22Rv1 (cell line): ENCODE measurements at regions not wholly inside any gene's neighbourhood (a gene's known extent, or its start where the extent isn't known, plus 50 kb on each side); places are given as distances from the start of the nearest gene placed in this dataset.

Experiments used
- H3K27ac ChIP-seq: fragments of 450-650 bp; 2 replicates; pipeline ENCODE4 v1.5.1; 2017
- ZFX ChIP-seq: fragments of 450-650 bp; IDR thresholded peaks from 2 replicates; pipeline ENCODE4 v1.6.1; 2017; ENCODE audit warnings: antibody characterized with exemption, borderline replicate concordance
- TF ChIP-seq, protein P1 (sequence below): fragments of 450-650 bp; IDR thresholded peaks from 2 replicates; pipeline ENCODE4 v1.5.1; 2017; ENCODE audit warnings: mild to moderate bottlenecking

DNA sequence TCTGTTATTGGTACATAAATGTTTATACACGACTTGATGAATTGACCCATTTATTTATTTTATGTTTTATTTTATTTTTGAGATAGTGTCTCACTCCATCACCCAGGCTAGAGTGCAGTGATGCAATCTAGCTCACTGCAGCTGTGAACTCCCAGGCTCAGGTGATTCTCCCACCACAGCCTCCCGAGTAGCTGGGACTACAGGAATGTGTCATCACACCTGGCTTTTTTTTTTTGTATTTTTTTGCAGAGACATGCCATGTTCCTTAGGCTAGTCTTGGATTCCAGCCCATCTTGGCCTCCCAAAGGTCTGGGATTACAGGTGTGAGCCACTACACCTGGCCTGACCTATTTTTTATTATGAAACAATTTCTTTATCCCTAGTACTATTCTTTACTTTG lies 355.0 kb upstream of the PRICKLE1 start:
- no peak overlapping the region for H3K27ac ChIP-seq
- TF ChIP-seq ZFX = no peak
- TF ChIP-seq, protein P1, sequence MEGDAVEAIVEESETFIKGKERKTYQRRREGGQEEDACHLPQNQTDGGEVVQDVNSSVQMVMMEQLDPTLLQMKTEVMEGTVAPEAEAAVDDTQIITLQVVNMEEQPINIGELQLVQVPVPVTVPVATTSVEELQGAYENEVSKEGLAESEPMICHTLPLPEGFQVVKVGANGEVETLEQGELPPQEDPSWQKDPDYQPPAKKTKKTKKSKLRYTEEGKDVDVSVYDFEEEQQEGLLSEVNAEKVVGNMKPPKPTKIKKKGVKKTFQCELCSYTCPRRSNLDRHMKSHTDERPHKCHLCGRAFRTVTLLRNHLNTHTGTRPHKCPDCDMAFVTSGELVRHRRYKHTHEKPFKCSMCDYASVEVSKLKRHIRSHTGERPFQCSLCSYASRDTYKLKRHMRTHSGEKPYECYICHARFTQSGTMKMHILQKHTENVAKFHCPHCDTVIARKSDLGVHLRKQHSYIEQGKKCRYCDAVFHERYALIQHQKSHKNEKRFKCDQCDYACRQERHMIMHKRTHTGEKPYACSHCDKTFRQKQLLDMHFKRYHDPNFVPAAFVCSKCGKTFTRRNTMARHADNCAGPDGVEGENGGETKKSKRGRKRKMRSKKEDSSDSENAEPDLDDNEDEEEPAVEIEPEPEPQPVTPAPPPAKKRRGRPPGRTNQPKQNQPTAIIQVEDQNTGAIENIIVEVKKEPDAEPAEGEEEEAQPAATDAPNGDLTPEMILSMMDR = no peak

DNA sequence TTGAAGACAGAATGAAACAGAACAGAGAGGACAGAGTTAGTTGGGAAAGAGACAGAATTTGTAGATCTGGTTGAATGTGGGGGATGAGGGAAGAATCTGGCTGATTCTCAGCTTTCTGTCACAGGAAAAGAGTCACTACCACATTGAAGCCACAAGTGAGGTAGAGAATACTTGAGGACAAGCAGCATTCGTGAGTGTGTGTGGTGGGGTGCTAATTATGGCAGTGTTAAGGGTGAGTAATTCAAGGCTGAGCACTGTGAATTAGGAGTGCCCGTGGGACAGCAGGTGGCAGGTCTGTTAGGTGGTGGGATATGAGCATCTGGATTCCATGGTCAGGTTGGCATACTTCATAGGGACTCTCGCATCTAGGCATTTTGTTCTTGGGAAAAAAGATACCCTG lies 347.4 kb upstream of the PRICKLE1 start:
- TF ChIP-seq, protein P1 = no peak
- TF ChIP-seq ZFX = no peak
- no peak overlapping the region for H3K27ac ChIP-seq

DNA sequence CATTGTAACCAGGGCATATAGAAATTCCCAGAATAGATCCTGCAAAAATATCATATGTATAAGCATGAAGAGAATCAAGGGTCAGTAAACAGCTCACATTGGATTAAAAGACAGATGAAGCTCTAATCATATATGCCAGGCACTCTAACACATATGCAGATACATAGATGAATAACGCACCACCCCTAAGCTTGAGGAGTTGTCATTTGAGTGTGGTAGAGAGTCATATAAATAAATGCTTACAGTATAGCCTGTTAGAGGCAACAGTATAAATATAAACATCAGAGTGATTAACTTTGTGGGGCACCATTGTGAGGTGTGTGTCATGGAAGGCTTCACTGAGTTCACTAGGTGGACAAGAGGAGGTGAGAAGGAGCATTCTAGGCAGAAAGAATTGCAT lies 346.7 kb upstream of the PRICKLE1 start:
- no peak overlapping the region for H3K27ac ChIP-seq
- TF ChIP-seq, protein P1 = no peak
- no peak for TF ChIP-seq ZFX

DNA sequence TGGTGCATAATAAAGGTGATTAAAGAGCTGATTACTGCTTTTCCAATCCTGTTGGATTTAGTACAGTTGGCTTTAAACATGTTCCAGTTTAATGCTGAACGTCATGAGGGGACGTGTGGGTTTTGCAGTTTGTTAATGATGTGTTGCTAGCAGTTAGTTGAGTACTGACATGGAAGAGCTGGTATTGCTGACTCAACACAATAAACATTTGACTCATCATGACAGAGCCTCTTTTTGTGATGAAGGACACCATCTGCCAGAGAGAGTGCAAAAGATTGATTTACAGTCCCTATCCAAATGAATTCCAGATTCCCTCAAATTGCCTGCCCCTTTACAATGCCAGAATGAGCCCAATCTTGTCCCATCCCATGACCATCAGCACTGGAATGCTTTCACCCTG lies 346.2 kb upstream of the PRICKLE1 start:
- TF ChIP-seq ZFX = no peak
- TF ChIP-seq, protein P1 = no peak
- no peak overlapping the region for H3K27ac ChIP-seq

DNA sequence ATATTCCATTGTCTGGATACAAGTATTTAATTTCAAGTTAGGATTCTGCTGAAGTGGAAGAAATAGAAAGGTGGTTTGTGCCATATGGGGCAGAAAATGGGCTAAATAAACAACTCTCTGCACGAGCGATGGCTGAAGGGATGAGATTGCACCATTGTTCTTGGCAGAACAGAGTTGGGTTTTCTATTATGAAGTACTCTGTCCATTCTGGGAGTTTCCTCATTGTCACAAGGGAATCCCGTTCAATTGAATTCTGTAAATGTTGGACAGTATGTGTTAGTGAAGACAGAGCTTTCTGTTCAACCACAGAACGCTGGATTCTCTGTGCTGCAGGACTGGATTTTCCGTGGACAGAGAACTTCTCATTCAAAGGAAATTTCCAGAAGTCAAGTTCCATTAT lies 345.5 kb upstream of the PRICKLE1 start:
- no peak overlapping the region for H3K27ac ChIP-seq
- TF ChIP-seq, protein P1 = no peak
- TF ChIP-seq ZFX = no peak

DNA sequence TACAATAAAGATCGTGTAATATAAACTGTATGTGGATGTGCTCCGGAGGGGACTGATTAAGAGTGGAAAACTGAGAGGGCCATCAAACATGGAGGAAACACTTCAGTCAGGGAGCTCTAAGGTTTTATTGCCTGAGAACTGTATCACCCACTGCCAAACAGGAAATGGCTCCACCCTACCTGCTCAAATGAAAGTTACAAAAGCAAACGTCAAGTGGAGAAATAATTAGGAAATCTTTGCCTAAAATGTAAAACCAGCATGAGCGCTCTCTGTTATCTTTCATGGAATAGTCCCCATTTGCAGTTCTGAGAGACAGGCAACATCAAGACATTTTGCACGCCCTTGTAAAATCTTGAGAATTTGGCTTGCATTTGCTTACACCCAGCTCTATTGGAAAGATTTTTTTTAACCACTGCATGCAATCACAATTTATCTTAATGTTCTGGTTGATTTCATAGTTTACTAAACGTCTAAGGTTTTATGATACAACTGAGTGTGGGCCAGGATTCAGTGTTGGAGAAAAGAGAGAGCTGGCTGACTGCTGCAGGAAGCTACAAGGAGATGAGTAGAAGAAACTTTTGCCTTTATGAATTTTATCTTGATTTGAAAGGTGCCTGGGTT lies 344.0 kb upstream of the PRICKLE1 start:
- no peak overlapping the region for H3K27ac ChIP-seq
- TF ChIP-seq, protein P1 = no peak
- TF ChIP-seq ZFX = no peak

DNA sequence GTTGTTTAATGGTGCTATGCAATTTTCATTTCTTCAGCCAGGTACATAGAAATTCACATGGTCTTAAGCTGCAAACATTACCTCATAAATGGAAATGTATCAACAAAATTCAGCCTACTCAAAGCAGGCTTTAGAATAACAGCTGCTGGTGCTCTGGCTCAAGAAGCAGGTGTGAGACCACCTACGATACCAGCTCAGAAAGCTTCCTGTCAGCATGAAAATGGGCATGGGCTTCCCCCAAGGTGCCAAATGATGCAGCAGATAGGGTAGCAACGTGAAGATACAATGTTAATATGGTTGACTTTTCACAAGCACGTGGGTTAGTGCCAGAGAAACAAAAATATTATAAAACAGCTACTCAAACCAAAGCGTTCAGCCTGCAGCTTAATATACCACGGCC lies 343.4 kb upstream of the PRICKLE1 start:
- TF ChIP-seq, protein P1 = no peak
- TF ChIP-seq ZFX = no peak
- H3K27ac ChIP-seq = no peak overlapping the region
